CD14-positive monocyte (primary cell): ENCODE measurements at regions not wholly inside any gene's neighbourhood (a gene's known extent, or its start where the extent isn't known, plus 50 kb on each side); places are given as distances from the start of the nearest gene placed in this dataset.

ENCODE experiments used
- DNase-seq, 3 donors: peaks; one replicate each; pipeline ENCODE4 v3.0.0-alpha.2; 2011 to 2022
- H2AFZ ChIP-seq: 2 replicates; pipeline ENCODE4 v1.6.0; 2012; ENCODE audit warnings: mild to moderate bottlenecking, low read depth, low read length, inconsistent platforms; ENCODE audit not compliant: insufficient read depth, poor library complexity, severe bottlenecking
- H3K27ac ChIP-seq, 2 donors: 1 replicate in 1 of 2; 2 replicates in 1 of 2; pipeline ENCODE4 v1.5.1; 2012 to 2013; ENCODE audit warnings: low read length in 2 of 2, control low read depth in 1 of 2, inconsistent platforms in 1 of 2, low read depth in 1 of 2, mild to moderate bottlenecking in 1 of 2
- H3K27me3 ChIP-seq, 2 donors: one replicate each; pipeline versions ENCODE4 v1.6.0 to v1.6.1; 2011 to 2013; ENCODE audit warnings: low read length in 2 of 2; ENCODE audit not compliant: control insufficient read depth in 2 of 2, insufficient read depth in 2 of 2
- H3K36me3 ChIP-seq, 2 donors: replicated peaks in 1 of 2; 1 replicate in 1 of 2; 2 replicates in 1 of 2; pipeline versions ENCODE4 v1.5.1 to v1.6.1; 2012 to 2013; ENCODE audit warnings: low read length in 2 of 2, control low read depth in 1 of 2, inconsistent platforms in 1 of 2, mild to moderate bottlenecking in 1 of 2; ENCODE audit not compliant: insufficient read depth in 2 of 2, control insufficient read depth in 1 of 2
- H3K4me1 ChIP-seq, 2 donors: 1 replicate in 1 of 2; 2 replicates in 1 of 2; pipeline versions ENCODE4 v1.5.1 to v1.6.1; 2012 to 2013; ENCODE audit warnings: low read length in 2 of 2, control low read depth in 1 of 2, inconsistent platforms in 1 of 2, mild to moderate bottlenecking in 1 of 2, moderate library complexity in 1 of 2; ENCODE audit not compliant: insufficient read depth in 2 of 2, control insufficient read depth in 1 of 2
- H3K4me2 ChIP-seq: replicated peaks from 2 replicates; pipeline ENCODE3; 2012; ENCODE audit warnings: low read length, moderate library complexity, mild to moderate bottlenecking; ENCODE audit not compliant: poor library complexity, severe bottlenecking; ENCODE audit errors: extremely low read depth
- H3K4me3 ChIP-seq, 3 experiments: fragments of 200-600 bp in 1 of 3; sonication (generic) in 1 of 3; replicated peaks in 1 of 3; 1 replicate in 2 of 3; 2 replicates in 1 of 3; pipeline ENCODE4 v1.5.1; 2011 to 2013; ENCODE audit warnings: low read length in 3 of 3, mild to moderate bottlenecking in 3 of 3, control low read depth in 2 of 3, low read depth in 2 of 3, inconsistent platforms in 1 of 3, moderate library complexity in 1 of 3
- H3K79me2 ChIP-seq: 2 replicates; pipeline ENCODE4 v1.6.0; 2012; ENCODE audit warnings: mild to moderate bottlenecking, control low read depth, inconsistent platforms, low read length, moderate library complexity; ENCODE audit not compliant: insufficient read depth
- H3K9ac ChIP-seq: 2 replicates; pipeline ENCODE4 v1.6.0; 2017; ENCODE audit warnings: low read length, mild to moderate bottlenecking; ENCODE audit not compliant: insufficient read depth, poor library complexity, severe bottlenecking
- H3K9me3 ChIP-seq, 2 donors: replicated peaks in 1 of 2; 1 replicate in 1 of 2; 2 replicates in 1 of 2; pipeline versions ENCODE4 v1.5.1 to v1.6.1; 2012 to 2013; ENCODE audit warnings: low read length in 2 of 2, control low read depth in 1 of 2; ENCODE audit not compliant: control insufficient read depth in 1 of 2, insufficient read depth in 1 of 2
- H4K20me1 ChIP-seq: 2 replicates; pipeline ENCODE4 v1.6.0; 2012; ENCODE audit warnings: mild to moderate bottlenecking, low read length, control low read depth, moderate library complexity; ENCODE audit not compliant: insufficient read depth
- H3K27ac Mint-ChIP-seq, 7 donors: one replicate each; pipeline ENCODE4 v1.8.0; 2020; ENCODE audit warnings: mild to moderate bottlenecking in 7 of 7, mixed read lengths in 7 of 7, moderate library complexity in 6 of 7, inconsistent platforms in 2 of 7
- H3K27me3 Mint-ChIP-seq, 3 donors: one replicate each; pipeline ENCODE4 v1.8.0; 2021 to 2022; ENCODE audit warnings: low read depth in 3 of 3, mild to moderate bottlenecking in 3 of 3, mixed read lengths in 3 of 3, moderate library complexity in 3 of 3, inconsistent platforms in 1 of 3
- H3K36me3 Mint-ChIP-seq, 2 donors: one replicate each; pipeline ENCODE4 v1.8.0; 2020; ENCODE audit warnings: mixed read lengths in 2 of 2, inconsistent platforms in 1 of 2, mild to moderate bottlenecking in 1 of 2
- H3K4me1 Mint-ChIP-seq: one replicate; pipeline ENCODE4 v1.8.0; 2020; ENCODE audit warnings: mild to moderate bottlenecking, mixed read lengths
- H3K4me3 Mint-ChIP-seq, 2 donors: one replicate each; pipeline ENCODE4 v1.8.0; 2020; ENCODE audit warnings: mild to moderate bottlenecking in 2 of 2, mixed read lengths in 2 of 2, moderate library complexity in 1 of 2
- H3K9me3 Mint-ChIP-seq, 7 donors: one replicate each; pipeline ENCODE4 v1.8.0; 2020 to 2022; ENCODE audit warnings: mixed read lengths in 7 of 7, mild to moderate bottlenecking in 6 of 7, moderate library complexity in 6 of 7, inconsistent platforms in 2 of 7
- CTCF ChIP-seq: fragments of 200-600 bp; IDR thresholded peaks from one replicate; pipeline ENCODE4 v1.8.0; 2022; ENCODE audit warnings: antibody characterized with exemption, mild to moderate bottlenecking
- WGBS: methylation state at CpG from one replicate; pipeline ENCODE4 v1.1.5; 2013; ENCODE audit warnings: missing lambda C conversion rate; ENCODE audit not compliant: insufficient coverage; 5-methylcytosine and 5-hydroxymethylcytosine counted together
- intact Hi-C, 2 donors: fragments of 100-400 bp; cut with micrococcal nuclease; formaldehyde crosslinking; loops; one replicate each; pipeline versions ENCODE4 v1.15.0 to v1.15.1; 2023

GRCh38 chr7:115758025-115758424 is 272.5 kb downstream of the TFEC start:
- Mint-ChIP-seq H3K4me3 (no peak overlapping the region), H3K36me3 (no peaks in the 10 kb centered on the region), H3K27me3 (no peaks in the 10 kb centered on the region), H3K4me1 (no peaks in the 10 kb centered on the region), H3K9me3 (no peaks in the 10 kb centered on the region), H3K27ac (no peak overlapping the region)
- no peaks in the 10 kb centered on the region for H3K4me1 ChIP-seq
- no peaks in the 10 kb centered on the region for H3K27me3 ChIP-seq
- no peak for DNase-seq
- H3K9ac ChIP-seq = no peak overlapping the region
- no peak overlapping the region for H3K27ac ChIP-seq
- no peak overlapping the region for H2AFZ ChIP-seq
- WGBS = no CpG with 5 or more reads among the region's 3 CpGs
- no peaks in the 10 kb centered on the region for H3K79me2 ChIP-seq
- H3K4me3 ChIP-seq = no peak overlapping the region
- H3K4me2 ChIP-seq = no peak overlapping the region
- intact Hi-C loops = no loop called here
- no peaks in the 10 kb centered on the region for H3K36me3 ChIP-seq
- H4K20me1 ChIP-seq = no peaks in the 10 kb centered on the region
- no peaks in the 10 kb centered on the region for H3K9me3 ChIP-seq
- no peak for TF ChIP-seq CTCF

GRCh38 chr7:115754226-115754625 is 276.3 kb downstream of the TFEC start:
- Histone ChIP-seq H3K4me2 (no peak overlapping the region), H2AFZ (no peak overlapping the region), H3K4me1 (no peaks in the 10 kb centered on the region), H3K9me3 (no peaks in the 10 kb centered on the region), H3K9ac (no peak overlapping the region), H3K4me3 (no peak overlapping the region), H3K36me3 (no peaks in the 10 kb centered on the region), H3K27ac (no peak overlapping the region), H3K79me2 (no peaks in the 10 kb centered on the region), H4K20me1 (no peaks in the 10 kb centered on the region), H3K27me3 (no peaks in the 10 kb centered on the region)
- Mint-ChIP-seq H3K4me1 (no peaks in the 10 kb centered on the region), H3K27me3 (peaks cover 0 to 2% (median 0%) of the 10 kb centered on the region in 3 donors), H3K36me3 (no peaks in the 10 kb centered on the region), H3K4me3 (no peak overlapping the region), H3K27ac (no peak overlapping the region), H3K9me3 (no peaks in the 10 kb centered on the region)
- DNase-seq = no peak
- intact Hi-C loops = no loop called here
- no peak for TF ChIP-seq CTCF
- 100% methylated on average over 1 of the region's 2 CpGs for WGBS
